Natural killer cell (primary cell): ENCODE measurements at regions not wholly inside any gene's neighbourhood (a gene's known extent, or its start where the extent isn't known, plus 50 kb on each side); places are given as distances from the start of the nearest gene placed in this dataset.

Experiments used
- ATAC-seq, 3 donors: fragments of 150-1000 bp in 2 of 3; fragments of 200-7000 bp in 1 of 3; cut with Tn5 transposase; 1 replicate in 1 of 3; 2 replicates in 2 of 3; pipeline ENCODE4 v1.10.0; 2021; ENCODE audit warnings: mild to moderate bottlenecking in 2 of 3, moderate library complexity in 2 of 3
- DNase-seq, 2 donors: peaks; one replicate each; pipeline versions ENCODE4 v3.0.0 to v3.0.0-alpha.2; 2013 to 2021; ENCODE audit warnings: mixed read lengths in 1 of 2
- H3K27ac ChIP-seq: one replicate; pipeline ENCODE4 v1.5.1; 2013; ENCODE audit warnings: mild to moderate bottlenecking, low read length
- H3K27me3 ChIP-seq: one replicate; pipeline ENCODE4 v1.6.1; 2013; ENCODE audit warnings: low read length; ENCODE audit not compliant: control insufficient read depth, insufficient read depth
- H3K36me3 ChIP-seq: one replicate; pipeline ENCODE4 v1.6.1; 2013; ENCODE audit warnings: low read length; ENCODE audit not compliant: control insufficient read depth, insufficient read depth
- H3K4me1 ChIP-seq: one replicate; pipeline ENCODE4 v1.6.1; 2013; ENCODE audit warnings: low read length; ENCODE audit not compliant: control insufficient read depth, insufficient read depth
- H3K4me3 ChIP-seq: one replicate; pipeline ENCODE4 v1.5.1; 2013; ENCODE audit warnings: low read length
- H3K9me3 ChIP-seq: one replicate; pipeline ENCODE4 v1.6.1; 2013; ENCODE audit warnings: low read length; ENCODE audit not compliant: control insufficient read depth, insufficient read depth
- H3K27ac Mint-ChIP-seq, 2 donors: one replicate each; pipeline ENCODE4 v1.8.0; 2022; ENCODE audit warnings: mild to moderate bottlenecking in 2 of 2, mixed read lengths in 2 of 2, moderate library complexity in 1 of 2
- H3K27me3 Mint-ChIP-seq, 2 donors: one replicate each; pipeline ENCODE4 v1.8.0; 2022; ENCODE audit warnings: low read depth in 2 of 2, mixed read lengths in 2 of 2
- H3K36me3 Mint-ChIP-seq: one replicate; pipeline ENCODE4 v1.8.0; 2022; ENCODE audit warnings: mixed read lengths
- H3K4me1 Mint-ChIP-seq, 2 donors: one replicate each; pipeline ENCODE4 v1.8.0; 2022; ENCODE audit warnings: mixed read lengths in 2 of 2
- H3K4me3 Mint-ChIP-seq: one replicate; pipeline ENCODE4 v1.8.0; 2022; ENCODE audit warnings: mild to moderate bottlenecking, moderate library complexity, mixed read lengths
- H3K9me3 Mint-ChIP-seq, 2 donors: one replicate each; pipeline ENCODE4 v1.8.0; 2022; ENCODE audit warnings: mixed read lengths in 2 of 2
- CTCF ChIP-seq: fragments of 200-600 bp; IDR thresholded peaks from one replicate; pipeline ENCODE4 v1.8.0; 2022; ENCODE audit warnings: antibody characterized with exemption
- WGBS: methylation state at CpG from one replicate; pipeline ENCODE4 v1.1.7; 2013; ENCODE audit warnings: missing lambda C conversion rate; ENCODE audit not compliant: insufficient coverage; 5-methylcytosine and 5-hydroxymethylcytosine counted together
- intact Hi-C: fragments of 100-400 bp; cut with micrococcal nuclease; formaldehyde crosslinking; loops from one replicate; pipeline ENCODE4 v1.14.2; 2022

DNA sequence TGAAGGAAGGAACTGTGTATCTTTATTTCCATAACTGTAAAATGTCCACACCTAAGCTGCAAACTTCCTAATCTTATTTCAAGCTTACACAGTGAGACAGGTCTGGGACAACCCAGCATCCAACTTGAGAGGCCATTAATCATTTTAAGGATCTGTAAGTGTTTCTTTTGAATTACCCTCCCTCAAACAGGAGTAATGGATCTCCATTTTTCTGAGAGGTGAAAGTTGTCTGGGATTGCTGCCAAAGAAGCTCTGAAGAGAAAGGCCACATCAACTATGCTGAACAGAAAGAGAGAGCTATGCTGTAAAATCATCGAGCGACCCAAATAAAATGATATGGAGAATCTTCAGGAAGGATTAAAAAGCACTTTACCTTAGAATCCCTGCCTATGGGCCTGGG is 131.7 kb upstream of the CPNE8 start:
- 93% methylated on average over 2 of the region's 2 CpGs for WGBS
- intact Hi-C loops, result no loop called here
- no peaks in the 10 kb centered on the region for H3K27me3 ChIP-seq
- H3K36me3 ChIP-seq, result no peaks in the 10 kb centered on the region
- DNase-seq, result no peak
- H3K4me3 ChIP-seq, result no peak overlapping the region
- no peak overlapping the region for H3K27ac ChIP-seq
- H3K9me3 ChIP-seq, result no peaks in the 10 kb centered on the region
- Mint-ChIP-seq H3K4me1 (no peaks in the 10 kb centered on the region), H3K36me3 (no peaks in the 10 kb centered on the region), H3K27ac (no peak overlapping the region), H3K27me3 (no peaks in the 10 kb centered on the region), H3K4me3 (no peak overlapping the region), H3K9me3 (peaks cover 0 to 4% of the 10 kb centered on the region in 2 donors)
- ATAC-seq, result no peak
- TF ChIP-seq CTCF, result no peak
- no peaks in the 10 kb centered on the region for H3K4me1 ChIP-seq

GRCh38 chr12:39036105-39036504 is 130.7 kb upstream of the CPNE8 start:
- DNase-seq (no peak), ATAC-seq (no peak)
- Mint-ChIP-seq H3K4me3 (no peak overlapping the region), H3K36me3 (no peaks in the 10 kb centered on the region), H3K27ac (no peak overlapping the region), H3K9me3 (peaks cover 0 to 4% of the 10 kb centered on the region in 2 donors), H3K27me3 (no peaks in the 10 kb centered on the region), H3K4me1 (no peaks in the 10 kb centered on the region)
- WGBS, result 100% methylated on average over 1 of the region's 1 CpG
- no peaks in the 10 kb centered on the region for H3K27me3 ChIP-seq
- H3K36me3 ChIP-seq, result no peaks in the 10 kb centered on the region
- no peak for TF ChIP-seq CTCF
- no peak overlapping the region for H3K4me3 ChIP-seq
- H3K9me3 ChIP-seq, result no peaks in the 10 kb centered on the region
- H3K4me1 ChIP-seq, result no peaks in the 10 kb centered on the region
- intact Hi-C loops, result no loop called here
- H3K27ac ChIP-seq, result no peak overlapping the region

DNA sequence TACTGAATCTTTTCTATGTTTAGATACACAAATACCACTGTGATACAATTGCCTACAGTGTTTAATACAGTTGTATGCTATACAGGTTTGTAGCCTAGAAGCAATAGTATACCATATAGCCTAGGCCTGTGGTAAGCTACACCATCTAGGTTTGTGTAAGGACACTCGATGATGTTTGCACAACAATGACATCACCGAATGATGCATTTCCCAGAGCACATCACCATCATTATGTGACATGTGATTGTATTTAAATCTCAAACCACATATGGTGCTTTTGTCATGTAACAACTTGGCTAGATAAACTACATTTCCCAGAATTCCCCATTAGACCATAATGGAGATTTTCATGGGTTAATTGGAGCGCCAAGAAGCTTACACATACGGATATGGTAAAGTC is 128.4 kb upstream of the CPNE8 start:
- Histone ChIP-seq H3K27ac (no peak overlapping the region), H3K4me3 (no peak overlapping the region), H3K9me3 (no peaks in the 10 kb centered on the region), H3K36me3 (no peaks in the 10 kb centered on the region), H3K27me3 (no peaks in the 10 kb centered on the region), H3K4me1 (no peaks in the 10 kb centered on the region)
- WGBS, result 83% methylated on average over 3 of the region's 4 CpGs
- Mint-ChIP-seq H3K27ac (no peak overlapping the region), H3K4me3 (no peak overlapping the region), H3K9me3 (peaks cover 0 to 2% of the 10 kb centered on the region in 2 donors), H3K4me1 (no peaks in the 10 kb centered on the region), H3K36me3 (no peaks in the 10 kb centered on the region), H3K27me3 (no peaks in the 10 kb centered on the region)
- TF ChIP-seq CTCF, result no peak
- intact Hi-C loops, result no loop called here
- DNase-seq, result no peak
- ATAC-seq, result no peak

GRCh38 chr12:39032448-39032847 is 127.1 kb upstream of the CPNE8 start:
- TF ChIP-seq CTCF, result no peak
- no peak overlapping the region for H3K27ac Mint-ChIP-seq
- peaks cover 0 to 5% of the 10 kb centered on the region in 2 donors for H3K9me3 Mint-ChIP-seq

More at GRCh38 chr12:39032448-39032847, 127.1 kb upstream of the CPNE8 start:
- WGBS, result 88% methylated on average over 2 of the region's 2 CpGs
- intact Hi-C loops, result no loop called here
- Histone ChIP-seq H3K4me1 (no peaks in the 10 kb centered on the region), H3K4me3 (no peak overlapping the region), H3K27me3 (no peaks in the 10 kb centered on the region), H3K36me3 (no peaks in the 10 kb centered on the region), H3K27ac (no peak overlapping the region), H3K9me3 (no peaks in the 10 kb centered on the region)
- DNase-seq, result no peak
- no peaks in the 10 kb centered on the region for H3K4me1 Mint-ChIP-seq
- ATAC-seq, result no peak
- no peaks in the 10 kb centered on the region for H3K36me3 Mint-ChIP-seq
- no peak overlapping the region for H3K4me3 Mint-ChIP-seq
- no peaks in the 10 kb centered on the region for H3K27me3 Mint-ChIP-seq
